ENCODE measurements at regions not wholly inside any gene's neighbourhood (a gene's known extent, or its start where the extent isn't known, plus 50 kb on each side); places are given as distances from the start of the nearest gene placed in this dataset.

DNA sequence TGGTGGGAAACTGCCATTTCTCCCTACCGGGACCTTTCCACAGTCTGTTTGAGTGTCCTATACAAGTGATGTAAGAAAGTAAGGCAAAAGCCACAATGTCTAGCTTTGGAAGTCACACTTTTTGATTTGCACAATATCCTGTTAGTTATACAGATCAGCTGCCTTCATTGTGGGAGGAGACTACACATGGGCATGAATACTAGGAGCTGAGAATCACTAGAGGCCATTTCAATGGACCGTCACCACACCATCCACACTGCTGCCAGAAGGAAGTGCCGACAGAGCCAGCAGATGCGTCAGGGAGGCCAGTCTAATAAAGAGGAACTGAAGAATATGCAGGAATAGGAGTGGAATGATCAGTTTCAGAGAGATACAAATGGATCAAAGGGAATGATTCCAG, 65.8 kb downstream of the SCN11A start:
- TF ChIP-seq CTCF (IDR thresholded peaks at IDR 0.05; ENCODE audit: insufficient read depth, low read length), result no peak
- no peak for TF ChIP-seq REST (IDR thresholded peaks at IDR 0.05; ENCODE audit: insufficient replicate concordance, low read depth)
